SH-SY5Y (cell line): ENCODE measurements at regions not wholly inside any gene's neighbourhood (a gene's known extent, or its start where the extent isn't known, plus 50 kb on each side); places are given as distances from the start of the nearest gene placed in this dataset.

ENCODE experiments used
- GATA2 ChIP-seq: IDR thresholded peaks from 2 replicates; pipeline ENCODE4 v1.6.1; 2011; ENCODE audit warnings: mild to moderate bottlenecking, low read depth, low read length
- GATA3 ChIP-seq: IDR thresholded peaks from 2 replicates; pipeline ENCODE4 v1.6.1; 2011; ENCODE audit warnings: low read depth, mild to moderate bottlenecking, low read length, moderate library complexity

GRCh38 chr3:22159004-22159695 lies 408.1 kb upstream of the ZNF385D start:
- TF ChIP-seq GATA2 (no peak), GATA3 (no peak)

DNA sequence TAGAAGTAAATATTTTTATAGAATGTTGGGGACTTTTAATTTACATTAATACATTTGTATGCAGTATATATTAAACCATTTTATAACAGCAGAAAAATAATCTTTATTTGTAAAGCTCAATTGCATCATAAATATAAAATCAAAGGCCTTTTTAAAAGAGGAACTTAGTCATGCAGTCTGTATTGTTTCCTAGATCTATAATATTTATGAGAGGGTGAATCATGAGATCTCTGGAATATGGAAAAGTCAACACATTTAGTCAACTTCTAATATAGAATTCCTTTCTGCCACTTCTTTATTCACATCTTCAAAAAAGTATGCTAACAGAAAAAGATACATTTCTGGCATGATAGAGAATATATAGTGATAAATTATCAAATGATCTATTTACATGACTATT lies 410.3 kb upstream of the ZNF385D start:
- no peak for TF ChIP-seq GATA2
- TF ChIP-seq GATA3, result no peak

DNA sequence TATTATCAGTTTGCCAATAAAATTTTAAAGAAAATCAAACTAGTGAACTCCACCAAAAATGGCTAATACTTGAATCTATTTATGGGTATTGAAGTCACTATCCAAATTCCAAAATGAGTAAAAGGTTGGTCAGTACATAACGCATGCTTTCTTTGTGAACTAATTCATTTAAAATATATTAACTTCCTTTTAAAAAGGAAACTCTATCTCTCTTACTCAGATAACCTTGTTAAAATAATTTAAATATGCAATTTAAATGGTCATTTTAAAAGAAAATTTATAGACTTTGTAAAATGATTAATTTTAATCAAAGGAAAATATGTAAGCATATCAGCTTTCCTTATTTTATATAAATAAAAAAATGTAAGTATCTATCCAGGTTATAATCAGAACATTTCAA lies 419.4 kb upstream of the ZNF385D start:
- TF ChIP-seq GATA2, result no peak
- TF ChIP-seq GATA3, result no peak

GRCh38 chr3:22172964-22173363 lies 422.0 kb upstream of the ZNF385D start:
- TF ChIP-seq GATA3 (no peak), GATA2 (no peak)

DNA sequence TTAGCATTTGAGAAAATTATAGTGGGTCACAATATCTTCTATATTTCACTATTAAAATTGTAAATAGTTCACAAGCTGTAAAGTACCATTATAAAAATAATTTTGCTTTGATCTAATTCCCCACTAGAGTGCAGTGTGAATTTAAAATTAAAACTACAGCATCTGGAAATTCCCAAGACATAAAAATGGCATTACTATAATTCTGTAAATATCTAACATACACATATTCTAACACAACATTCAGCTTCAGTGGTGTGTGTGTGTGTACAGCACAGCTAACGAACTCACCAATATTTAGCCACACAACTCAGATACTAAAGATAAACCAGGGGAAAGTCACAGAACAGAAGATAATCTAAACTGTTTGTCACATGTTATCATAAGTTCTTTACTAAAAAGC lies 424.9 kb upstream of the ZNF385D start:
- TF ChIP-seq GATA3 (no peak), GATA2 (no peak)

GRCh38 chr3:22176911-22177310 lies 425.9 kb upstream of the ZNF385D start:
- no peak for TF ChIP-seq GATA2
- TF ChIP-seq GATA3, result no peak

- no peak for TF ChIP-seq GATA2
- TF ChIP-seq GATA3, result no peak
These were observed 438.6 kb upstream of the ZNF385D start for GRCh38 chr3:22189616-22190015.

- no peak for TF ChIP-seq GATA2
These were observed 448.1 kb upstream of the ZNF385D start for GRCh38 chr3:22199095-22199494.

GRCh38 chr3:22208844-22209243 lies 457.8 kb upstream of the ZNF385D start:
- no peak for TF ChIP-seq GATA2
- no peak for TF ChIP-seq GATA3

GRCh38 chr3:22209578-22209977 lies 458.6 kb upstream of the ZNF385D start:
- no peak for TF ChIP-seq GATA3
- TF ChIP-seq GATA2, result no peak

DNA sequence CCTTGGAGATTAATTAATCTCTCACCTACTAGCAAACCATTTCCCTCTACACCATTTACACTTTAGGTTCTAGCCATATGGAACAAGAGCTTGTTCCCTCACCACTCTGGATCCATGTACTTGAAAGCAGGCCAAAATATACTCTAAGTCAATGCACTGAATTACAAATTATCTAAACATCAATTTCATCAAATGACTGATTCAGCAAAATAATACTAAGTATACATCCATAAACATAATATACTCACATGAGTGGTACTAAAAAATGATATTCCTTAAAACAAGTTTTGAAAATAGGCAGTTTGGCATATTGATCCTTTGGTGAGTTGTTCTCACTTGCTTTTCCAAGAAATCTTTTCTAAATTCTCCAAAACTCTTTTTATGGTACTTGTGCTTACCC lies 459.7 kb upstream of the ZNF385D start:
- TF ChIP-seq GATA3 (no peak), GATA2 (no peak)

- TF ChIP-seq GATA3, result no peak
- TF ChIP-seq GATA2, result no peak
These were observed 465.6 kb upstream of the ZNF385D start for GRCh38 chr3:22216601-22217000.

GRCh38 chr3:22225161-22225560 lies 474.2 kb upstream of the ZNF385D start:
- TF ChIP-seq GATA2 (no peak), GATA3 (no peak)

DNA sequence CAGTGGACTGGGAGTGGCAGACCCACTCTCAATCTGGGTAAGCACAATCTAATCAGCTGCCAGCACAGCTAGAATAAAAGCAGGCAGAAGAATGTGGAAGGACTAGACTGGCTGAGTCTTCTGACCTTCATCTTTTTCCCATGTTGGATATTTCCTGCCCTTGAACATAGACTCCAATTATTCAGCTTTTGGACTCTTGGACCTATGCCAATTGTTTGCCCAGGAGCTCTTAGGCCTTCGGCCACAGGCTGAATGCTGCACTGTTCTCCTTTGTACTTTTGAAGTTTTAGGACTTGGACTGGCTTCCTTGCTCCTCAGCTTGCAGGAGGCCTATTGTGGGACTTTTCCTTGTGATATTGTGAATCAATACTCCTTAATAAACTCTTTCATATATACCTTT lies 477.7 kb upstream of the ZNF385D start:
- TF ChIP-seq GATA2, result no peak
- TF ChIP-seq GATA3, result no peak

DNA sequence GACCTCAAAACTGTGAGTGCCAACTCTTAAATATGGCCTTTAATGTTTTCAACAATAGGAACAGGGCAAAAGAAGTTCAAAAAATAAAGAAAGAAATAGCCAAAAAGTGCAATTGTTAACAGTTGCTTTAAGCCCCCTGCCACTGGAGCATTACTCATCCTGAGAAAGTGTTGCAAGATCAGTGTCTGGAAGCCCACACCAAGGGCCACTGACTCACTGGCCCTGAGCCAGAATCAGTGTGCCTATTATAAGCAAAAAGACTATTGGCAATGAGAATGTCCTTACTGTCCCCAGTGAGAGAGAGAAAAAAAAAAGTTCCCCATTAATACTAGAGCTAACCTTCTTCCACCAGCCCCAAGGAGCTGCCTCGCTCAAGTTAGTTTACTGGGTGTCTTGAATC lies 480.1 kb upstream of the ZNF385D start:
- TF ChIP-seq GATA2 (no peak), GATA3 (no peak)
